PFSK-1 (cell line): ENCODE measurements at regions not wholly inside any gene's neighbourhood (a gene's known extent, or its start where the extent isn't known, plus 50 kb on each side); places are given as distances from the start of the nearest gene placed in this dataset.

Experiments
- POLR2AphosphoS5 ChIP-seq: IDR thresholded peaks from 2 replicates; pipeline ENCODE4 v1.6.1; 2012; ENCODE audit warnings: low read depth, mild to moderate bottlenecking, control low read depth, low read length, moderate library complexity
- TAF1 ChIP-seq: IDR thresholded peaks from 2 replicates; pipeline ENCODE4 v1.6.1; 2012; ENCODE audit warnings: low read length, control low read depth, borderline replicate concordance; ENCODE audit not compliant: insufficient read depth

DNA sequence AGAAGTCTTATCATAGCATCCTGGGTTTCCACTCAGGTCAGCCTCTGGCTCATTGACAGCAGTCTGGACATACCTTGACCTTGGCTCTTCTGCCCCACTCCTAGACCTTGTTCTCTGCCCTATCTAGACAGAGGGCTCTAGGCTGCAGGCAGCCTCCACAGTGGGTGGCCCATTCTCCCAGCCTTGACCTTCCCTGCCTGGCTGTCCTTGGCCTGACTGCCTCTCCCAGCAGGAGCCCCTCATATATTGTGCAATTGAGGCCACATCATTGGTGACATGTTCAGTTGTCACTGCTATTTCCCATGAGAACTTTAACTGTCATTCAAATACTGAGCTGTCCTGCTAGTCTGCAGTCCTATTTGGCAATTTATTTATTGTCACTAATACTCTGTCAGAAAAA lies 503.4 kb downstream of the PLXNA4 start:
- TF ChIP-seq POLR2AphosphoS5 (no peak), TAF1 (no peak)
